ENCODE measurements at regions not wholly inside any gene's neighbourhood (a gene's known extent, or its start where the extent isn't known, plus 50 kb on each side); places are given as distances from the start of the nearest gene placed in this dataset.
"Not testable (repeated sequence)": the region's sequence is repeated elsewhere in the genome, so short reads cannot be mapped to it uniquely, and the experiment has no call there.

GRCh38 chr6:80425089-80425823, 318.8 kb downstream of the BCKDHB start:
- no peak for DNase-seq (ENCODE audit: low read depth in 1 of 2, low spot score in 1 of 2)
- no peak overlapping the region for H3K27ac ChIP-seq (replicated peaks)
- TF ChIP-seq GABPA (IDR thresholded peaks at IDR 0.05; ENCODE audit: low read depth) (no peak), REST (IDR thresholded peaks at IDR 0.05; ENCODE audit: insufficient replicate concordance, low read depth) (no peak)
- H3K27me3 ChIP-seq (ENCODE audit: insufficient read depth, poor library complexity, severe bottlenecking): no peaks in the 10 kb centered on the region
- H3K4me3 ChIP-seq (replicated peaks; ENCODE audit: insufficient read depth, low read length): no peak overlapping the region

- H3K4me3 ChIP-seq (replicated peaks; ENCODE audit: insufficient read depth, low read length): no peak overlapping the region
- H3K27me3 ChIP-seq (ENCODE audit: insufficient read depth, poor library complexity, severe bottlenecking): no peaks in the 10 kb centered on the region
- no peak for DNase-seq (ENCODE audit: low read depth in 1 of 2, low spot score in 1 of 2)
- TF ChIP-seq POLR2AphosphoS5 (IDR thresholded peaks at IDR 0.05; ENCODE audit: low read depth) (no peak), CTCF (IDR thresholded peaks at IDR 0.05; ENCODE audit: insufficient read depth, low read length) (no peak), SPI1 (IDR thresholded peaks at IDR 0.05; ENCODE audit: borderline replicate concordance, low read depth) (no peak), GABPA (IDR thresholded peaks at IDR 0.05; ENCODE audit: low read depth) (no peak), REST (IDR thresholded peaks at IDR 0.05; ENCODE audit: insufficient replicate concordance, low read depth) (no peak)
- H3K27ac ChIP-seq (replicated peaks): no peak overlapping the region
Measured at GRCh38 chr6:80411486-80411885, 305.0 kb downstream of the BCKDHB start.

GRCh38 chr6:80407976-80408375, 301.5 kb downstream of the BCKDHB start:
- not testable (repeated sequence) for H3K4me3 ChIP-seq (replicated peaks; ENCODE audit: insufficient read depth, low read length); H3K27me3 ChIP-seq (ENCODE audit: insufficient read depth, poor library complexity, severe bottlenecking); DNase-seq (ENCODE audit: low read depth in 1 of 2, low spot score in 1 of 2); H3K27ac ChIP-seq (replicated peaks)

- TF ChIP-seq REST (IDR thresholded peaks at IDR 0.05; ENCODE audit: insufficient replicate concordance, low read depth): no peak
- TF ChIP-seq SPI1 (IDR thresholded peaks at IDR 0.05; ENCODE audit: borderline replicate concordance, low read depth): no peak
- no peak for TF ChIP-seq POLR2AphosphoS5 (IDR thresholded peaks at IDR 0.05; ENCODE audit: low read depth)
- no peak for TF ChIP-seq CTCF (IDR thresholded peaks at IDR 0.05; ENCODE audit: insufficient read depth, low read length)
- TF ChIP-seq GABPA (IDR thresholded peaks at IDR 0.05; ENCODE audit: low read depth): no peak
- no peaks in the 10 kb centered on the region for H3K27me3 ChIP-seq (ENCODE audit: insufficient read depth, poor library complexity, severe bottlenecking)
- H3K4me3 ChIP-seq (replicated peaks; ENCODE audit: insufficient read depth, low read length): no peak overlapping the region
- no peak overlapping the region for H3K27ac ChIP-seq (replicated peaks)
- no peak for DNase-seq (ENCODE audit: low read depth in 1 of 2, low spot score in 1 of 2)
Measured at GRCh38 chr6:80404889-80405288, 298.4 kb downstream of the BCKDHB start.

Data from HL-60 (cell line).